Ecto neural progenitor cell (in vitro differentiated cells): ENCODE measurements at regions not wholly inside any gene's neighbourhood (a gene's known extent, or its start where the extent isn't known, plus 50 kb on each side); places are given as distances from the start of the nearest gene placed in this dataset.
"Not testable (repeated sequence)": the region's sequence is repeated elsewhere in the genome, so short reads cannot be mapped to it uniquely, and the experiment has no call there.

Experiments used
- DNase-seq: peaks from one replicate; pipeline ENCODE4 v3.0.0-alpha.2; 2018; ENCODE audit warnings: low spot score

DNA sequence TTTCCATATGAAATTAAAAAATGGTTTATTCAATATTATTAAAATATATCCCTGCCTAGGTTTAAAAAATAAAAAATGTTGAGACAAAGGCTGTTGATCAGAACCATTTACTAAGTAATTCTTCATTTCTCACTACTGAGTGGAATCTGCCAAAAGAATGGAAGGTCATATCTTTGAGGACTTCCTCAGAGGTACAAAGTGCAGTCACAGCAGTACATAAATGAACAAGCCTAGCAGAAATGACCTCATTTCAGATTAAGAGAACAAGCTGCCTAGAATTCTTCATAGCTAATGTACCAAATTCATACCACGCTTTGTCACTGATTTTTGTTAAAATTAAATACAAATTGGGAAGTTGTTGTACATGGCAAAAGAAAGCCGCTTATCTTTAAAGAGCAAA lies 318.9 kb upstream of the TFPI start:
- DNase-seq: no peak

DNA sequence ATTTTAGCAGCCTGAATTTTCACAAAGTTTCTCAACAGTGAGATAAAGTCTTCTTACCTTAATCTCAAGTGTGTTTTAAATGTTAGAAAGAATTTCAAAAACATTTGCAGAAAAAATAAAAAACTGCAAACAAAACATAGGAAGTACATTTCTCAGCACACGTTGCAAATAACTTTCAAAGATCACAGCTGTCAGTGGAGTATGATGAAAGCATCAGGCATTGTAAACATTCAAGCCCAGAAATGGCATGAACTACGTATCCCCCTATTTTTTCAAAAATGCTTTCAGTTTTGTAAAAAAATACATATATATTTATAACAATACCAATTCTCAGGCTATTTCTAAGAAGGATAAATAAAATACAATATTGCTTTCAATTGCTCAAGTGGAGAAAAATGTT lies 320.6 kb upstream of the TFPI start:
- DNase-seq: no peak

DNA sequence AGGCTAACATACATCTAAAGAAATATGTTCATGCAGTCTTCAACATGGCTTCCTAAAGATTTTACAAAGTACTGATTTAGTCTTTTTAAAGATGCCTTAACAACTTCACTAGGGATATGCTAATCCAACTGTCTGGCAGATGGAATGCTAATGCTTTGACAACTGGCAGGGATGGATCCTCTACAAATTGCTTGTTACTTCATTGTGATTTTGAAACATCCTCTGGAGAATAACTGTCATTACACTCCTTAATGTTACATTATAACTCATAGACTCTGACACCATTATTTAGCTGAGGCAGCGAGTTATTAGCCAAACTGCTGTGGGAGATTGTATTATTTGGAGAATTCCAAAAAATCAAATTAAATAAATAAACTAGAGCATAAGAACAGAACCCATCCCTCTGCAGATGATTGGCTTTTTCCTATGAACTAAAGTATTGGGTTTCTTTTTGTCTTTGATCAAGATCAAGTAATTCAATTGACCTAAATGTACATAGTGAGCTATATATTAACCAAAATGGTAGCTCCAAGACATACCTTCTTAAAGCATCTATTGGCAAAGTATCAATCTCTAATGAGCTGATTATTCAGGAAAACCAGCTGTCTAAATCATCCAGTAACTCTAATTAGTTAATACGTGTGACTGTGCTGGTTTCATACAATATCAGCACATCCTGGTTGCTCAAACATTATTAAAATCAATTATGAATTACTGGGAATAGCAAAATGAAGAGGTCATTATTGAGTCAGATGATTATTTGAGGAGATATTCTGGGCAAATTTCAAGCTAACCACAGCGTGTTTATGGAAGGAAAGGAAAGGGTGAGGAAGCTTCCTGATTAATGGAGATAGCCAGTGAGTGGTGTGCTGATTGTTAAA lies 321.3 kb upstream of the TFPI start:
- DNase-seq: no peak

DNA sequence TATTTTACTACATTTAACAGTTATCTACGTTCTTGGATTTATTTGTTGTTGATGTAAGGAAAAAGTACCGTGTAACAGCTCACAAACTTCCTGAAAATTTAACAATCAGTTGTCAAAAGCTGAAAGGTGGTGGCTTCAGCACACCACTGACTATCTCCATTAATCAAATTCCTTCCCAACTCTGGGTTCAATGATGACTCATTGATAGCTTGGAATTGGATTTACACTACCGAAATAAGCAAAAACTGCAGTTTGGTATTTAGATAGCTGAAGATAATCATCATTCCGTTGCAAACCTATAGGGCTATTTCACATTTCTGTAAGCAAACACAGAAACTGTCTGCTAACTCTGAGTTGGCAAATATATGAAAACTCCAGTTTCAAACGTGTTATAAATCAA lies 322.3 kb upstream of the TFPI start:
- no peak for DNase-seq

DNA sequence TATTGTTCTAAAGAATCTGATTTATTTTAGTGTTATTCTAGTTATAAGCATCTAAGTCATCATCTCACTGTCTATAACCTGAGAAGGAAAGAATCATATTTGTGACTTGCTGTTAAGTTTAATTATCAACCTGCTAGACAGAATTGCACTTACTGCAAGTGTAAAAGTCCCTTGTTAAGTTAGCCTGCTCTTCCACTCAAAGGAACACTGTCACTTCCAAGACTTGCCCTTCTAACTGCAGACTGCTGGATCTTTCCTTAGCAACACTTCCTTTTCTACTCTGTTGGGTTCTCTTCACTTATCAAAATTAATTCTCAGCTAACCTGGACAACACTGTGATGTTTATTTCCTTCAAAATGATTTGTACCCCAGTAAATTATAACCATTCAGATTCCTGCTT lies 323.2 kb upstream of the TFPI start:
- DNase-seq: no peak

DNA sequence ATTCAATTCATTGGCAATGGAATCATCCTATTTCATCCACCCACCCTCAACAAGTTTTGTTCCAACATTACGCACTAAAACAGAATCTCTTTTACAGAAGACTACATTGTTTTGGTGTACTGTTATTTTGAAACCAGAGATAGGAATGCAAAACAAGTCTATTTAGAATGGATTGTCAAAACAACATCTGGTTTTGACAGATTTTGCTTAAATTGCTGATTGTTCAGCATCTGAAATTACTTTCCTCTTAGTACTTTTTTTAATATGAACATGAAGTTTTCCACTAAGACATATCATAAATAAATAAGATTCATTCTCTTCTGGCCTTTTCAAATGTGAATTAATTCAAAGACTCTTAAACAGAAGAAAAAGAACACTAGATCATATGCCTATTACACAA lies 323.9 kb upstream of the TFPI start:
- DNase-seq: no peak

DNA sequence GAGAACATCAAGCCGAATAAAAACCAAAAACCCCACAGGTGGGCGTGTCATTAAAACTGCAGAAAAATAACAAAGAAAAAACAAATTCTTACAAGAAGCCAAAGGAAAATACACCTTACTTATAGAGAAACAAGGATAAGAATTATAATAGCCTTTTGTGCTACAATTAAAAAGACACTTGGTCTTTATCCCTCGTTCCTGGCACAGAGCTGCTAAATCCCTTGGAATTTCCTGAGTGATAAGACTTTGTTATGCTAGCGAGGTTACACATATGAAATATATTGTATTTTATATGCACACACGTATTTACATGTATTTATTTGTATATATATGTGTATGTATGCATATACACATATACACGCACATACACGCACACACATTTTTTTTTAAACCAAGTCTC lies 325.3 kb upstream of the TFPI start:
- DNase-seq: no peak

DNA sequence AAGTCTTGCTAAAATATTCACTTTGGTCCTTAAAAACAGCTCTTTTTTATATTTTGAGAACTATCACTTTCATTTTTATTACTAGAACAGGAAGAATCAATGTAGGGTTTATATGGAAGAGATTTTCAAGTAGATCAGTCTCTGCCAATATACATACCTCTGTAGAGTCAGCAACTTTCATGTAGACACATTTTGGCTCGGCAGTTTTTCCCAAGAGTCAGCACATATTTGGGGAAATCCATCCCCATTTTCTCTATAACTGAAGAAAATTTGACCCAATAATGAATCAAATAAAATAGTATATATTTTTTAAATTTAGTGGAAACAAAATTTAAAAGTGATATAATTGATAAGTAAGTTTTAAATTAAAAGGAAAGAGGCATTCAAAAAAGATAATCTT lies 329.8 kb upstream of the TFPI start:
- no peak for DNase-seq

DNA sequence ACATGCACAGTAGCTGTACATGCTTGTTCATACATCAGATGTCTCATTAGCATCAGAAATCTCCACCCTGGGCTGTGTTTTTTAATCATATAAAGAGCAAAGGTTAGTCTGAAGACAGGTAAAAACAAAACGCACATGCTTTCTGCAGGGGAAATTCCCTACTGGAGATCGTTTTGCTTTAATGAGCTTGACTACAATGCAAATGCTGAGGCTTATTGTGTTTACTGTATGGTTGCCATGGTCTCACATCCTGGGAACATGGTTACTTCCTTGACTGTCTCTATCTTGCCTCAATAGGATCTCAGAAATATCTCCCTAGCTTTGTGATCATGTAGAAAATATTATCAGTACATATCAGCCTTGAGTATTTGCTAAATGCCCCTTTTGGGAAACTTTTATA lies 336.5 kb upstream of the TFPI start:
- no peak for DNase-seq

DNA sequence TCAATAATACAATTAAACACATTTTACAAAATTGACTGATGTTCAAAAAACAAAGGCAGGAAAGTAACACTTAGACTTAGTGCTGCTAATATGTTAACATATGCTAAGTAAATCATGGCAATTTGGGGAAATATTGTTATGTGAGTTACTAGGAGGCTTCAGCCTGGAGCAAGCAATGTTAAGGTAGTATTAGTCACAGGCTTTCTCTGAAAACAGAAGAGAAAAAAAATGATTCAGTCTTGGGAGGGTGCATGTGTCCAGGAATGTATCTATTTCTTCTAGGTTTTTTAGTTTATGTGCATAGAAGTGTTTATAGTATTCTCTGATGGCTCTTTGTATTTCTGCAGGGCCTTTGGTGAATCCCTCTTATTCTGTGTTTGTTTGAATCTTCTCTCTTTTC lies 345.8 kb upstream of the TFPI start:
- DNase-seq: no peak

DNA sequence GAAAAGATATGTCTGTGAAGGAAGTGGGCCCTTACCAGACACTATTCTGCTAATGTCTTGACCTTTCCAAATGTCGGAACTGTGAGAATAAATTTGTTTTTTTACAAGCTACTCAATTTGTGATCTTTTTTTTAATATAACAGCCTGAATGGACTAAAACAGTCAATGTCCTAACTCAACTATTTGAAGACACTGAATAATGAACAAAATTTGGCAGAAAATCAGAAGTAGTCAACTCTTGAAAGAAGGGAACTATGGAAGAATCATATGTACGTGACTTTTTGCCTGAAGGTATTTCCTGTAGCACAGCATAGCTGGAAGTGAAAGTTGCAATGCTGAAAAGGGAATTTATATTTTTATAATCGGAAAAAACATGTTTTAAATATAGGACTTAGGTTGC lies 351.8 kb upstream of the TFPI start:
- no peak for DNase-seq

DNA sequence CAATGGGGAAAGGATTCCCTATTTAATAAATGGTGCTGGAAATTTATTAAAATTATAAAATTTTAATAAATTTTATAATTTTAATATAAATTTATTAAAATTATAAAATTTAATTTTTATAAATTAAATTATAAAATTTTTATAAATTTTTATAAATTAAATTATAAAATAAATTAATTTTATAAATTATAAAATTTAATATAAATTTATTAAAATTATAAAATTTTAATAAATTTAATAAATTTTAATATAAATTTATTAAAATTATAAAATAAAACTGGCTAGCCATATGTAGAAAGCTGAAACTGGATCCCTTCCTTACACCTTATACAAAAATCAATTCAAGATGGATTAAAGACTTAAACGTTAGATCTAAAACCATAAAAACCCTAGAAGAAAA lies 356.7 kb upstream of the TFPI start:
- not testable (repeated sequence) for DNase-seq

DNA sequence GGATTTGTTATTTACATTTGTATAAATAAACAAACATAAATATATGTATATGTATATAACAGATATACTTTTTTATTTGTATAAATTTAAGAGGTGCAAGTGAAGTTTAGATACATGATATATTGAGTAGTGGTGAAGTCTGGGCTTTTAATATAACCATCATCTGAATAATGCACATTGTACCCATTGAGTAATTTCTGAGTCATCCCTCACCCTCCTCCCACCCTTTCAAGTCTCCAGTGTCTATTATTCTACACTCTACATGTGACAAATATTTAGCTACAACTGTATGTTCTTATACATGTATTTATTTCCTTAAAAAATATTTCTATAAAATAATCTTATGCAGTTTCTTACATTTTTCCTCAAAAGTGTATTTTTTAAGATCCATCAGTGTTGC lies 358.7 kb upstream of the TFPI start:
- no peak for DNase-seq

DNA sequence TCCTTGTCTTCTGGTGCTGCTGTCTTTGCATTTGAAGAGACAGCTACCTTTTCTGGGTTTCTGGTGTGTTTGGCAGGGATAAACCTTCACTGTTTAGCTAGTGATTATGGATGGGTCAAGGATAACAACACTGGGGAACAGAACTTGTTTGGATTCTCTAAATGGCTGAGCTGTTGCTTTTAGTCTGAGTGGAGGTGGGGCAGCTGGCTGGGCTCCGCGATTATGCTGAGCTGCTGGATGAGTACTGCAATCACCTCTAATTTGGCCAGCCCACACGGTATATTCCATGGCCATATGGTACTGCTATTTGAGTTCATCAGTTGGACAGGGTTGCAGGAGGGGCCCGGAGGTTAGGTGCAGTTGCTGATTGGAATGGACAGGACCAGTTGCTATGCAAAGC lies 361.6 kb upstream of the TFPI start:
- DNase-seq: no peak

DNA sequence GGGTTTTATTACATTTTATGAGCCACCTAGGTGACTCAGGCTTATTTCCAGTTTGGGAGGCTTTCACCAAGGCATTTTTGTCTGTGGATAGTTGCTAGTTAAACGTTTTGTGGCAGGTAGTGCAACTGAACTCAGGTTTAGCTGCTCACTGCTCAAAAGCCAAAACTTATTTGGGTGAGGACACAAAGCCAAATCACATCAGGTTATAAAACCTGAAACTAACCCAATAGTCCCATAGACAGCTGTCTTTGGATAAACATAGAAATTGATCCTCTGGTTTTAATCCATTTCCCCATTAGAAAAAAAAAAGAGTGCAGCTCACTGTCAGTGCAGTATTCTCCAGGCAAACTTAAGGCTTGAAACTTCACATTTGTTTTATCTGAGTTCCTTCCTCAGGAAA lies 362.6 kb upstream of the TFPI start:
- no peak for DNase-seq

DNA sequence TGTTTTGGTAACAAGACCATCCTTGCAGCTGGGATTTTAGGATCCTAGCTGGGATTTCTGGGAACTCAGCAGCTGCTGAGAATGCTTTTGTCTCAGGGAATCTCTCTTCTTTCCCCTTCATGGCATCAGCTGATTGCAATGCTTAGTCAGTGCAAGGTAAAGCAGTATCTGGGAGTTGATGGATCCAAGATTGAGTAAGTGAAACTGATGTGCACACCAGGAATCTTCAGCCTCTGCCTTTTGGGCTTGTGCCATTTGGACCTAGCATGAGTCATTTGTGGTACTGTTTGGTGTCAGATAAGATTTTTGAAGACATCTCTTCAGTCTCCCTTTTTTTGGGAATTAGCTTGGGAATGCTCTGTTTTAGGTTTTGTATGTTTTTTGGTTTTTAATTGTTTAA lies 363.3 kb upstream of the TFPI start:
- DNase-seq: no peak

DNA sequence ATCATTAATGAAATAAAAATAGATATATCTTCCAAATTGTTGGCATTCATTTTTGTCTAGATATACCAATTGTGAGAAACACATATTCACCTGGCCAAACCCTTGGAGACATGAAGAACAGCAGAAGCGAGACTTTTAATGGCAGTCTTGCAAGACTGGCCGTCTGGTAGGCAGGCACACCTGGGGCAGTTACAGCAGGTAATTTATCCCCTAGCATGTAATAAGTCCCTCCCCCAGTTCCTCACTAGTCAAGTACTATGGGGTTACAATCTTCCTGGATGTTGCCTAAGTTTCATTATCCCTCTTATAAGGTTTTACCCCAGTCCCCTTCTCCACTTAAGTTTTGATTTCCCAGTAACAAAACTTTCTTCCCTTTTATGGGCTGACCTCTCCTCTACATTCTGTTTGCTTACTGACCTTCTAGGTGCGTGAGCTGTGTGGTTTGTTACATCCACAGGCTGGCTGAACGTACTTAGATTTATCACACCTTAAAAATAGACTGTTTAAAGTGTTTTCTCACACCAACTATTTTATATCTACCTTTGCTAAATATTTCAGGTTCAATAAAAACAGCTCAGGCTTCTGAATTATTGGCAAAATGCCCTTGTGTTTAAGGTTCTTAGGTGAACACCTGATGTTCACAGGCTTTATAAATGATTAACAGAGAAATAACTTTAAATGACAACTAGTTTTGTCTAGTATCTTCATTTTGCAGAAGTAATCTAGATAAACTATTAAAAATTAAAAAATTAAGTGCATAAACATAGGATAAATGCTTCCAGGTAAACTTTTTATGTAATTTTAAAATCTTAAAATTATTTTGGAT lies 365.0 kb upstream of the TFPI start:
- no peak for DNase-seq

DNA sequence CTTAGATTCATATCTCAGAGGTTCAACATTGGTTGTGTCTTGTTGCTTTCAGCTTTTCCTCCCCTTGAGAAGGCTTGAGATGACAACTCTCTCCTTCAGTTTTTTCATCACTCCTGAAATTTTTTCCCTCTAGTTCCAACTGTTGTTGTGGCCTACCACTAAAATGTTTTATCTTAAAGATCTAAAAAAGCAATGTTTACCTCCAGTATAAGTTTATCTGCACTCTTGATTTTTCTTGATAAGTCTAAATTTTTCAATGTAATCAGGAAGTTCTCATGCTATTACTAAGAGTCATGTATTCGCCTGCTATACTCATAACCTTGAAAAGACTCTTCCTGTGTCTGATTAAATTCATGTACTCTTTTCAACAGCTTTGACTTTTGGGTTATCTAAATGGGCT lies 366.3 kb upstream of the TFPI start:
- DNase-seq: no peak

DNA sequence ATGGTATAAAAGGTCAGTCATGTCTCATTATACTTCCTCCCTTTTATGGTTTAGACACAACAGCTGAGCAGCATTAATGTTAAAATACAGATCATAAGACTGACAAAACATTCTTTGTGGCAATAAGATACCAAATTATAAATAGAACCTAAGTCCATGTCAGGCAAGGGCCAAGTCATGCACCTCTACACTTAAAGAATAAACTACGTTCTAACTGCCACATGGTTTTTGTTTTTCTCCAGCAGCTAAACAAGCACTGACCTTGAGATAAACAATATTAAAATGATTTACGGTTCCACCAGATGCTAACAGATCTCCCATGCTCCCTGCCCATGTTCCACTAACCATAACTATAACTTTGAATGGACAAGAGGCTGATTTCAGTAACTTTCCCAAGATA lies 368.6 kb upstream of the TFPI start:
- DNase-seq: no peak

DNA sequence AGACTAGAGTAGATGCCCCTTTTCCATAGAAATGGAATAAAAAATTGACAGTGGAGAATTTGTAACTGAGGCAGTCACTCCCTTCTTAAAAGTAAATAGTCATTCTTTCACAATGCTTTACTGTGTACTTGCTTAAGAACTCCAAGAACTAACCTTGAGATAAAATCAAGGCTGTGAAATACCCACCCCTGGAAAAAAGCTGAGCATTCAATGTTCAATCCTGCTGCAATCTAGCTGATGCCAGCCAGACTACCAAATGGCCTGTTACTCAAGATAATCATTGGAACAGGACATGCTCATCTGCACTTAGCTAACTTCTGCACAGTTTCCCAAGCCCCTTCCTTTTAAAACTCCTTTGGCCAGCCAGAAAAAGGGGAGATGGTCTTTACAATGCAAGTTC lies 367.4 kb upstream of the GULP1 start:
- no peak for DNase-seq

DNA sequence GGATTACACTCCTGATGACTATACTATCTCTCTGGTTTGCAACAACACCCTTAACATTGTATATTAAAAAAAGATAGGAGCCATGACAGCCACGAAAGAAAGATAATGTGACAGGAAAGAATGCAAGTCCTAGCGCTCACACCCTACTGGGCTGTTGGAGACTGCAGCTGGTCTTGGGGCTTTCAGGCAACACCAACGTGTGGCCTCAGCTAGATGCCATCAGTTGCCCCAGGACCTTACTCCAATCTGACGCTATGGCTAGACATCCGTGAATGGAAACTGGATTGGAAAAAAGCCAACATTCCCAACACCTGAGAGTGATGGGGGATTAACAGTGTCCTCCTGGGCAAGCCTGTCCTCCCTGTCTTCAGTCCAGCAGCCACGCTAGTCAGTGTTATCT lies 357.4 kb upstream of the GULP1 start:
- no peak for DNase-seq

DNA sequence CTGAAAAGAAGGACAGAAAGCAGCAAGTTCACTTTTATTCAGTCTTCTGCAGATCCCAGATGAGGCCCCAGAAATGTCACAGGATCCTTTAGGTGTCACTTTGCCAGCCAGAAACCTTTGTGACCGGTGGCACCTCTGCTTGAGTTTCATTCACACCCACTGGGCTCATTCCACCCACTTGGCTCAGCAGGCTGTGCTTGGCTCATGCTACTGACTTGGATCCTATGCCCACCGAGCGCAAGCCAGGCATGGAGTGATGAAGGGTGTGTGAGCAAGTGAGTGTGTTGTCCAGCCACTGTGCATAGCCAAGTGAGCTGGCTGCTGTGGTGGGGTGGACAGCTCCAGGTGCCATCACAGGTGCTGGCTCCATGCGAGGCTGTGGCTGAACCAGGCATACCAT lies 357.0 kb upstream of the GULP1 start:
- no peak for DNase-seq

DNA sequence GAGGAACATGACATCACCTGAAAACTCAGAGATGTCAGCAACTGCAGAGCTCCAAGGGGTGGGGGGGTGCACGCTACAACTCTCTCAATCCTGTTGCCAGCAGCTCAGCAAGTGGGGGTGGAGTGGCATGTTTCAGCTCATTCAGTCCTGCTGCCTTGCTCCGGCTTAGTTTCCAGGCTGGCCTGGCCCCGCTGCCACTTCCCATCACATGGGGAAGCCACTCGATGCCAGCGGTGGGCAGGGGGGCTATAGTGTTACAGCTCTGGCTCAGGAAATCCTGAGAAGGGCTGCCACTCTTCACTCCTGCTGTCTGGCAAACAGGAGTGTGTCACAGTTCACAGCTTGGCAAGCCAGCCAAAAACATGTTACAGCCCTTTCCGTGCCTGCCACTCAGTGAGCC lies 356.5 kb upstream of the GULP1 start:
- DNase-seq: no peak

DNA sequence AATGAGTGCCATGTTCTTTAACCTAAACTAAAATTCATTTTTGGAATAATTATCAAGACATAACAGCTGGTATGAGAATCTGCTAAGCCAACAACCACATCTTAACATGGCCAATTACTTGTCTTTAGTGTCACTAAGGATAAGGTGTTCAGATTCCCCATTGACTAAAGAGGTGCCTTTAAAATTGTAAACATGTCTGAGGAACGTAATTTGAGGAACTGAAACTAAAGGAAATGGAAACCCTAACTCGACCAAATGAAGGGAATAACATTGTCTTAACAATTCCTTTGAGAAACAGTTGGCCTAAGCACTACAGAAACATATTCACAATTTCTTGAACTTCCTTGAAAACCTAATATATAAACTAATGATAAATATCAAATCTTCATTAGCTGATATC lies 355.4 kb upstream of the GULP1 start:
- DNase-seq: no peak
